H9 (cell line): ENCODE measurements at regions not wholly inside any gene's neighbourhood (a gene's known extent, or its start where the extent isn't known, plus 50 kb on each side); places are given as distances from the start of the nearest gene placed in this dataset.
A peak's percentile ranks its signal among the peaks of the same experiment; 100 is the strongest.

Experiments
- DNase-seq: peaks from one replicate; pipeline ENCODE4 v3.0.0-alpha.2; 2017
- H2AFZ ChIP-seq: one replicate; pipeline ENCODE4 v1.6.1; 2013; ENCODE audit warnings: mild to moderate bottlenecking, low read length, control low read depth, moderate library complexity
- H2AK5ac ChIP-seq: 2 replicates; pipeline ENCODE4 v1.6.1; 2013; ENCODE audit warnings: low read length, control low read depth, mixed read lengths; ENCODE audit not compliant: insufficient read length
- H2BK120ac ChIP-seq: one replicate; pipeline ENCODE4 v1.6.1; 2013; ENCODE audit warnings: low read depth, mild to moderate bottlenecking, low read length, control low read depth, inconsistent platforms; ENCODE audit not compliant: poor library complexity, severe bottlenecking
- H2BK12ac ChIP-seq: 2 replicates; pipeline ENCODE4 v1.6.1; 2013; ENCODE audit warnings: low read length, control low read depth, mixed read lengths, low read depth; ENCODE audit not compliant: insufficient read length
- H2BK15ac ChIP-seq: 2 replicates; pipeline ENCODE4 v1.6.1; 2013; ENCODE audit warnings: low read depth, low read length, control low read depth
- H2BK20ac ChIP-seq: one replicate; pipeline ENCODE4 v1.6.1; 2013; ENCODE audit warnings: low read depth, mild to moderate bottlenecking, low read length, control low read depth, inconsistent platforms; ENCODE audit not compliant: poor library complexity, severe bottlenecking
- H2BK5ac ChIP-seq: 2 replicates; pipeline ENCODE4 v1.6.1; 2013; ENCODE audit warnings: low read length, control low read depth, mixed read lengths; ENCODE audit not compliant: insufficient read length
- H3K14ac ChIP-seq: 2 replicates; pipeline ENCODE4 v1.6.1; 2013; ENCODE audit warnings: low read length, control low read depth; ENCODE audit not compliant: insufficient read depth
- H3K18ac ChIP-seq: 2 replicates; pipeline ENCODE4 v1.6.1; 2013; ENCODE audit warnings: low read depth, mild to moderate bottlenecking, mixed read lengths, low read length, control low read depth; ENCODE audit not compliant: insufficient read length
- H3K23ac ChIP-seq: 2 replicates; pipeline ENCODE4 v1.6.1; 2013; ENCODE audit warnings: low read length, control low read depth, mixed read lengths, low read depth; ENCODE audit not compliant: insufficient read length
- H3K23me2 ChIP-seq: 2 replicates; pipeline ENCODE4 v1.6.1; 2013; ENCODE audit warnings: low read depth, mild to moderate bottlenecking, mixed read lengths, low read length, control low read depth; ENCODE audit not compliant: insufficient read length, poor library complexity, severe bottlenecking
- H3K27ac ChIP-seq: 2 replicates; pipeline ENCODE4 v1.5.1; 2013; ENCODE audit warnings: low read length, control low read depth, mixed read lengths, low read depth; ENCODE audit not compliant: insufficient read length
- H3K27me3 ChIP-seq: 2 replicates; pipeline ENCODE4 v1.6.1; 2013; ENCODE audit warnings: low read length, control low read depth, inconsistent platforms; ENCODE audit not compliant: insufficient read depth
- H3K4ac ChIP-seq: 2 replicates; pipeline ENCODE4 v1.6.1; 2013; ENCODE audit warnings: low read depth, mild to moderate bottlenecking, control low read depth, inconsistent platforms, low read length, moderate library complexity
- H3K4me1 ChIP-seq: 2 replicates; pipeline ENCODE4 v1.6.1; 2013; ENCODE audit warnings: low read length, control low read depth, inconsistent platforms; ENCODE audit not compliant: insufficient read depth
- H3K4me2 ChIP-seq: 2 replicates; pipeline ENCODE4 v1.6.1; 2013; ENCODE audit warnings: low read length, control low read depth, mixed read lengths; ENCODE audit not compliant: insufficient read length, insufficient read depth
- H3K56ac ChIP-seq: 2 replicates; pipeline ENCODE4 v1.6.1; 2013; ENCODE audit warnings: low read depth, mild to moderate bottlenecking, mixed read lengths, low read length, control low read depth; ENCODE audit not compliant: insufficient read length
- H3K79me1 ChIP-seq: 2 replicates; pipeline ENCODE4 v1.6.1; 2013; ENCODE audit warnings: low read depth, mild to moderate bottlenecking, moderate library complexity, low read length, control low read depth, inconsistent platforms; ENCODE audit not compliant: insufficient read depth, poor library complexity, severe bottlenecking
- H3K79me2 ChIP-seq: 2 replicates; pipeline ENCODE4 v1.6.1; 2013; ENCODE audit warnings: low read length, control low read depth, inconsistent platforms; ENCODE audit not compliant: insufficient read depth
- H3K9ac ChIP-seq: 2 replicates; pipeline ENCODE4 v1.6.1; 2013; ENCODE audit warnings: low read length, control low read depth, mixed read lengths; ENCODE audit not compliant: insufficient read length; ENCODE audit errors: extremely low read depth
- H3K9me3 ChIP-seq: one replicate; pipeline ENCODE4 v1.6.1; 2013; ENCODE audit warnings: low read depth, low read length, inconsistent platforms; ENCODE audit not compliant: control insufficient read depth
- H3T11ph ChIP-seq: one replicate; pipeline ENCODE4 v1.6.1; 2013; ENCODE audit warnings: mild to moderate bottlenecking, low read length, control low read depth, inconsistent platforms
- H4K20me1 ChIP-seq: one replicate; pipeline ENCODE4 v1.6.1; 2013; ENCODE audit not compliant: control insufficient read depth, insufficient read length, insufficient read depth
- H4K5ac ChIP-seq: 2 replicates; pipeline ENCODE4 v1.6.1; 2013; ENCODE audit warnings: low read depth, mild to moderate bottlenecking, mixed read lengths, low read length, control low read depth; ENCODE audit not compliant: insufficient read length
- H4K8ac ChIP-seq: replicated peaks from 2 replicates; pipeline ENCODE4 v1.6.1; 2013; ENCODE audit warnings: low read length, control low read depth, mixed read lengths, low read depth; ENCODE audit not compliant: insufficient read length
- H4K91ac ChIP-seq: 2 replicates; pipeline ENCODE4 v1.6.1; 2013; ENCODE audit warnings: low read depth, mild to moderate bottlenecking, moderate library complexity, mixed read lengths, low read length, control low read depth; ENCODE audit not compliant: insufficient read length
- H3K27ac Mint-ChIP-seq, 3 experiments: 2 replicates in 2 of 3; 3 replicates in 1 of 3; pipeline ENCODE4 v1.8.0; 2020 to 2021; ENCODE audit warnings: mixed read lengths in 3 of 3, mild to moderate bottlenecking in 1 of 3, moderate library complexity in 1 of 3
- H3K27me3 Mint-ChIP-seq: 2 replicates; pipeline ENCODE4 v1.8.0; 2021; ENCODE audit warnings: low read depth, mild to moderate bottlenecking, moderate library complexity, mixed read lengths
- H3K36me3 Mint-ChIP-seq, 3 experiments: 2 replicates in 2 of 3; 3 replicates in 1 of 3; pipeline ENCODE4 v1.8.0; 2020 to 2021; ENCODE audit warnings: low read depth in 3 of 3, mixed read lengths in 3 of 3; ENCODE audit not compliant: insufficient read depth in 1 of 3
- H3K4me1 Mint-ChIP-seq, 2 experiments: 2 replicates each; pipeline ENCODE4 v1.8.0; 2020; ENCODE audit warnings: mixed read lengths in 2 of 2
- H3K4me3 Mint-ChIP-seq, 2 experiments: 2 replicates in 1 of 2; 3 replicates in 1 of 2; pipeline ENCODE4 v1.8.0; 2020 to 2021; ENCODE audit warnings: mild to moderate bottlenecking in 2 of 2, mixed read lengths in 2 of 2, moderate library complexity in 1 of 2
- H3K9me3 Mint-ChIP-seq, 2 experiments: 2 replicates in 1 of 2; 3 replicates in 1 of 2; pipeline ENCODE4 v1.8.0; 2020; ENCODE audit warnings: mild to moderate bottlenecking in 2 of 2, mixed read lengths in 2 of 2, moderate library complexity in 1 of 2
- CTCF ChIP-seq: fragments of 200-600 bp; sonication (generic); conservative IDR thresholded peaks from 3 replicates; pipeline ENCODE4 v1.8.0; 2021; ENCODE audit warnings: antibody characterized with exemption, mild to moderate bottlenecking
- WGBS: extraction: QIAGEN DNeasy Blood & Tissue Kit; methylation state at CpG from one replicate; pipeline ENCODE4 v1.1.7; 2013; ENCODE audit warnings: missing lambda C conversion rate, low lambda C conversion rate, mixed read lengths; ENCODE audit not compliant: insufficient read length; ENCODE audit errors: extremely low coverage; 5-methylcytosine and 5-hydroxymethylcytosine counted together

- no peak overlapping the region for H2BK15ac ChIP-seq
- TF ChIP-seq CTCF = no peak
- H3K9me3 ChIP-seq = no peaks in the 10 kb centered on the region
- peaks cover 61% of the 10 kb centered on the region for H3K27me3 Mint-ChIP-seq
- no peaks in the 10 kb centered on the region for H3K79me2 ChIP-seq
- H3K56ac ChIP-seq = no peak overlapping the region
- H3K4me1 Mint-ChIP-seq = peaks cover 19 to 20% of the 10 kb centered on the region in 2 experiments
- H3K18ac ChIP-seq = no peak overlapping the region
- H2BK5ac ChIP-seq = no peak overlapping the region
- H3K27ac ChIP-seq = no peak overlapping the region
- no peak overlapping the region for H4K5ac ChIP-seq
- peaks cover 0 to 9% (median 0%) of the 10 kb centered on the region in 3 experiments; a peak in 2 of 7 replicates for H3K36me3 Mint-ChIP-seq
- no peak overlapping the region for H3K4me2 ChIP-seq
- H4K91ac ChIP-seq = no peak overlapping the region
- H3K23me2 ChIP-seq = no peaks in the 10 kb centered on the region
- no peak overlapping the region for H3K4ac ChIP-seq
- no peak overlapping the region for H2AFZ ChIP-seq
- H3K79me1 ChIP-seq = no peaks in the 10 kb centered on the region
- H3K4me1 ChIP-seq = peaks cover 5% of the 10 kb centered on the region; the same call in 1 of the 2 replicates
- no peaks in the 10 kb centered on the region for H4K20me1 ChIP-seq
- no CpG with 5 or more reads among the region's 3 CpGs for WGBS
- DNase-seq = no peak
- H2BK20ac ChIP-seq = no peak overlapping the region
- H3K27me3 ChIP-seq = no peaks in the 10 kb centered on the region
- H3K9me3 Mint-ChIP-seq = peaks cover 8 to 14% of the 10 kb centered on the region in 2 experiments
- no peak overlapping the region for H3K23ac ChIP-seq
- no peak overlapping the region for H4K8ac ChIP-seq
- H2BK12ac ChIP-seq = no peak overlapping the region
- H2AK5ac ChIP-seq = no peak overlapping the region
- no peak overlapping the region for H3T11ph ChIP-seq
- H2BK120ac ChIP-seq = no peak overlapping the region
- peak overlapping the region in 1 of 3 experiments; percentile 81; a peak in 3 of 7 replicates for H3K27ac Mint-ChIP-seq
- H3K14ac ChIP-seq = no peak overlapping the region
- H3K9ac ChIP-seq = no peak overlapping the region
- no peak overlapping the region; a peak in 2 of 5 replicates for H3K4me3 Mint-ChIP-seq
Observed at GRCh38 chr5:152052470-152052869, 127.8 kb upstream of the GLRA1 start.
